ENCODE measurements at regions not wholly inside any gene's neighbourhood (a gene's known extent, or its start where the extent isn't known, plus 50 kb on each side); places are given as distances from the start of the nearest gene placed in this dataset.
"Not testable (repeated sequence)": the region's sequence is repeated elsewhere in the genome, so short reads cannot be mapped to it uniquely, and the experiment has no call there.

DNA sequence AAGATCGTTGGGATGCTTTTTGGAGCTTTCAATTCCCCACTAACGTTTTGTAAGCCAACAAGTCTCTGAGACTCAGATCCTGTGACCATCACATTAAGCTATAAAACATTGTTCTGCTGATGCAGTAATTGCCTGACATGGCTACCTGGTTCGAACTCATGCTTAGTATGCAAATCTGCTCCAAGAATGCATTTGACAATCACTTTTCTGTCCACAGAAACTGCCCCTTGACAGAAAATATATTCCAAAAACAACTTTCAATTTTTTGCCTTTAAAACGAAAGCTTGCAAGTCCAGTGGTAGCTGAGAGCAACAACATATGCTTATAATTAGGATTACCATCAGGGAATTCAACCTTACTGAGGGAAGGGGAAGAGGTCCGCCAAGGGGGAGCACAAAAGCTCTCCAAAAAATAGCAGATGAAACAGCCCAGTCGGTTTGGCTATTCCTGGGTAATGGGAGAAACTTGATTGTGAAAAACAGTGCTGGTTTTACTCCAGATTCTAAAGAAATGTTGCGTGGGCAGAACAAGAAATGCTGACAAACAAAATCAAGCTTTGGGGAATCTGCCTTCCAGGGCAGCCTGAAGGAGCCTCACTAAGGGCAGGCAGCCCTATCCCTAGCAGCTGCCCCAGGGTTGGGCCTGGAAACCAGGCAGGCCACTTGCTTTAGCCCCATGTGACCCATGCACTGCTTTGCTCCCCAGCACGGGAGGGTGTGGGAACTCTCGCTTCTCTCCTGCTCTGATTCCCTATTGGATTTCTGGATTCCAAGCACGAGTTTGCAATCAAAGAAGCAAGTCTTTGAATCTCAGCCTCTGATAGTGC lies 160.7 kb upstream of the LDB2 start:
- Histone ChIP-seq H3K9me3 (no peaks in the 10 kb centered on the region), H3K36me3 (no peaks in the 10 kb centered on the region; the same call in 1 of the 2 replicates), H3K27me3 (no peaks in the 10 kb centered on the region), H3K4me3 (no peak overlapping the region)
- peak; percentile 20 for DNase-seq

DNA sequence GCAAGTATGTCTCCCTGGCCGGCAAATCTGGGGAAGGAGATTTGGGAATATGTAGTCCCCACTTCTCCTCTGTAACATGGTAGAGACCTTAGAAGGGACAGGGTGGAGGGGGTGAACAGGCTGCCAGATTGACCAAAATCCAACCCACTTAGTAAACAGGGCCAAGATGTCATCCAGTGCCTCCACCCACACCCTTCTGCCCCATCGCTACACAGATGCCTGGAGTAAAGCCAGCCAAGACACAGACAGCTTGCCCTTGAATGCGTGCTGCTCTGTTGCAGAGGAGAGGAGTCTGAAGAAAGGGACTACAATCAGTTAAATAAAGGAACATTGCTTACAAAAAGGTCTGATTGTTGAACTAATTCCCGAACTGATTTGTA lies 160.1 kb upstream of the LDB2 start:
- DNase-seq, result peak; percentile 72
- no peaks in the 10 kb centered on the region for H3K27me3 ChIP-seq
- H3K9me3 ChIP-seq, result no peaks in the 10 kb centered on the region
- no peaks in the 10 kb centered on the region; the same call in 1 of the 2 replicates for H3K36me3 ChIP-seq
- no peak overlapping the region for H3K4me3 ChIP-seq

DNA sequence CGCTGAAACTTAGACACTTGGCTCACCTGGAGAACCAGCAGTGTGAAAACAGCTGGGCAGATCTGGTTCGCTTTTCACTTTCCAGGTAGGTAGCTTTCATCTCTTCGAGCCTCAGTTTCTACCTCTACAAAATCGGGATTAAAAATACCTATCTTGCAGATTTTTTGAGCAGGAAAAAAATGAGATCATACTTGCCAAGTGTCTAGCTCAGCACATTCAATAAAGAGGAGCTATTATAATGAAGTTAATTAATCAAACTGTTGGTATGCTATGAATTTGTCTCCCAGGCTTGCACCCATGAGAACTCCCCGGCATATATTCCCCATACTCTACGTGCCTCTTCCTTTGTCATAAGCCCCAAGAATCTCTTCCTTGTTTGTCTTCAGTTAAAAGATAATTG lies 158.6 kb upstream of the LDB2 start:
- Histone ChIP-seq H3K4me3 (no peak overlapping the region), H3K27me3 (no peaks in the 10 kb centered on the region), H3K36me3 (no peaks in the 10 kb centered on the region; the same call in 1 of the 2 replicates), H3K9me3 (no peaks in the 10 kb centered on the region)
- DNase-seq, result no peak

DNA sequence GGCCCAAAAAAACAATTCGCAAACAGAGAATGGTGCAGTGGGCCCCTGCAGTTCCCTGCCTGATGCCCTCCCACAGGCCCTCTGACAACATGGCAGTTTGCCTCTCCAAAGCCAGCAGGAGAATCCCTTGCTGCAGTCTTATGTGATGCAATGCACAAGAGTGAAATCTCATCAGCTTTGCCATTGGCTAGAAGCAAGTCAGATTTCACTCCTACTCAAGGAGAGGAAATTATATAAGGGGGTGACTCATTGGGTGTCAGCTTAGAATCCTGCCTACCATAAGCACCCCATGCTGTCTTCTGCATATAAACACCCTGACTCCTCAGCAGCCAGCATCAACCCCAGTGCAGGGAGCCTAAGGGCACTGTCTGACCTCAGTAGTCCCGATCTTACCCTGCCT lies 157.3 kb upstream of the LDB2 start:
- no peaks in the 10 kb centered on the region for H3K36me3 ChIP-seq
- H3K27me3 ChIP-seq, result no peaks in the 10 kb centered on the region
- peak; percentile 72 for DNase-seq
- no peaks in the 10 kb centered on the region for H3K9me3 ChIP-seq
- no peak overlapping the region for H3K4me3 ChIP-seq

DNA sequence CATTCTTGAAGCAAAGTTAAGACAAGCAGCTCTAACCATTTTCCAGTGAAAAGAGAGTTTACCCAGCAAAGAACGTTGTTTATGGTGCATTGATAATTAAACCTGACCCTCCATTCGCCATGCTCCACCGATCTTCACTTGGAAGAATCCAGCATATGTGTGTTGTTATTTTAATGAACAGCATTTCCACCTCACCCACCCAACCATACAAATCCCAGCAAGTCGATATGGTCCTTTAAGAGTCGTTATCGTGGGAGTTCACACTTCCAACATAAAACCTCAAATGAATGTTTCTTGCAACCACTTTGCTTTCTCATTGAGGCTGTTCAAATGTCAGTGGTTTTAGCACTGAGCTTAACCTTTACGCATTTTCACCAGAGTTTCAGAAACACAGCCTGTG lies 147.4 kb upstream of the LDB2 start:
- Histone ChIP-seq H3K27me3 (no peaks in the 10 kb centered on the region), H3K36me3 (no peaks in the 10 kb centered on the region), H3K9me3 (no peaks in the 10 kb centered on the region), H3K4me3 (no peak overlapping the region)
- DNase-seq, result no peak

DNA sequence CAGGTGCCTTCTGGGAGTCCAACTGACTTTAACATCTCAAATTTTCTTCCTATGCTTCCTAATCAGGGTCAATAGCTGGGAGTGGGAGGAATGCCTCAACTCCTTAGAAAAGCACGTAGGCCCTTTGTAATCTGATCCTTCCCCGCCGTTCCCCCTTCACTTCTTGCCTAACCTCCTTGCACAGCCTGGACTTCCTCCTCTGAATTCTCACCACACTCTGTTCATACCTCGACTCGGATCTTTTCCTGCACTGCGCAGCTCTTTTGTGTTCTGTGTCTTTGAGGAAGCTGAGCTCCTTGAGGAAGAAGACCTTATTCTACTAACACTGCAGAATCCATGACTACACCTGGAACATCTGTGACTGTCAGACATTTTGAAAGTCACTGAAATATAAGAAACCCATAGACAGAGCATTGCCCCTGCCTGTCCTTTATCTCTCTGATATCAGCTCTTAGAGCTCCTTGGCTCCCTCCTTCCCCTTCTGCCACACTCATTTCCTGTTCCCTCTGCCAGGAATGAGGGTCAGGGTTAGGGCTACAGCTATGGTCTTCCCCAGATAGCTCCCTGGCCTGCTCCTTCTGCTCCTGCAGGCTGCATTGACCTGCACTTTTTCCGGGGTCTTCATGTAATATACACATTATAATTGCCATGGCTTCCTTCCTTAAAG lies 140.2 kb upstream of the LDB2 start:
- Histone ChIP-seq H3K4me3 (no peak overlapping the region), H3K36me3 (no peaks in the 10 kb centered on the region), H3K27me3 (no peaks in the 10 kb centered on the region), H3K9me3 (no peaks in the 10 kb centered on the region)
- DNase-seq, result no peak

DNA sequence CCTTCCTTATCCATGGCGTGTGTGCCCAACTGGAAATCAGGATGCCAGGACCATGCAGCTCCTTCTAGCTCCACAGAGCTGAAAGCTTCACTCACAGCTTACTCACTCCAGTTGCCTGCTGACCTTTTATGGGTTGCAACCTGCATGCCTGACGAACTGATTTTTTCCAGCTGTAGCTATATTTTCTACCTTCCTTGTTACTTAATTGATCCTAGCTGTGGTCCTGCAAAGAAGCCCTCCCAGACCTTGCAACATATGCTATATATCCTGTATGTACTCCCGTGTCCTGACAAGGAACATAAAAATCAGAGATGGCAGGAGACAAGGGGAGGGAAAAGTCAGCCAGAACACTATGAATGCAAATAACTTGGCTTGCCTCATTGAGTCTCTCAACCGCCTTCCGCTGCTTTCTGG lies 135.3 kb upstream of the LDB2 start:
- Histone ChIP-seq H3K9me3 (no peaks in the 10 kb centered on the region; the same call in 1 of the 2 replicates), H3K36me3 (no peaks in the 10 kb centered on the region), H3K27me3 (no peaks in the 10 kb centered on the region), H3K4me3 (no peak overlapping the region)
- DNase-seq, result no peak

DNA sequence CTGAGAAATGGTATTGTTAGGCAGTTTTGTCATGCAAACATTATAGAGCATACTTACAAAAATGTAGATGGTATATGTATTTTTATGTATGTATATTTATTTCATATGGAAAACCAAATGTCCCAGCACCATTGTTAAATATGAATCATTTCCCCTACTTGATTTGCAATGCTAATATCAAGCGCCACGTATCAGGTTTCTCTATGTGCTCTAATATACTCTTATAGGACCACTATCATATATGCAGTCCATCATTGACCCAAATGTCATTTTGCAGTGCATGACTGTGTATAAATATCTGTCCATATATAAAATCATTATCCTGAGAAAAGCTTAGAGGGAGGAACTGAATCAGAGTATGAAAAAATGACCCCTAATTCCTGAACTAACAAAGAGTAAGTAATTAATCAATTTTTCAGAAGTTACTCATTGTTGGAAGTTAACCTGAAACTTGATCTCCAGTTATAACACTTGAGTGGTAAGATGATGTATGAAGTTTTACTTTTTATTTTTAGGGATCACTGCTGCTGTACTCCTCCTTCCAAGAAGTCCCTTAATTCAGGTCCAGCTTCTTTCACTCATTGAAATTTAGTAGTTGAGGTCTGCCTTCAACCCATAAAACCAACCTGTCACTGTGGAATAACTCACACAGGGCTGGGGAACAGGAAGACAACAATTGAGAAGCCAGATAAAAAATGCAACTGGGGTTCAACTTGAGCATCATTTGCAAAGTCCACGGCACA lies 134.8 kb upstream of the LDB2 start:
- H3K4me3 ChIP-seq, result no peak overlapping the region
- no peaks in the 10 kb centered on the region for H3K36me3 ChIP-seq
- no peaks in the 10 kb centered on the region; the same call in 1 of the 2 replicates for H3K9me3 ChIP-seq
- no peak for DNase-seq
- no peaks in the 10 kb centered on the region for H3K27me3 ChIP-seq

DNA sequence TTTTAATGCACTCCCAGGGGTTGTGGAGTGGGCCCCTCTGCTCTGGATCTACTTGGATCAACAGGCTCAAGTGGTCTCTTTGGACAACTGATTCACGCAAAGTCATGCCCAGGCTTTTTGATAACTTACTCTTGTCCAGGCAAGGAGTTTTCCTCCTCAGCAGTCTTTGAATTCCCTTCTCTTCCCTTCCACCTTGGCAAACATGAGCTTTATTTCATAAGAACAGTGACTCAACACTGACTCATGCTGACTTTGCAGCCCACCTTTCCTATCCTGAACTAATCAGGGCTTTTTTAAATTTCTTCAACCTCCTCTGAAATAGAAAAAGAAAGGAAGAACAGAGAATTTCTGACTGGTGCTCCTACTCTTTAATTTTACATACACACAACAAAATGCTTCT lies 132.1 kb upstream of the LDB2 start:
- DNase-seq, result peak; percentile 52
- H3K9me3 ChIP-seq, result no peaks in the 10 kb centered on the region; the same call in 1 of the 2 replicates
- H3K4me3 ChIP-seq, result no peak overlapping the region
- no peaks in the 10 kb centered on the region for H3K27me3 ChIP-seq
- H3K36me3 ChIP-seq, result no peaks in the 10 kb centered on the region

DNA sequence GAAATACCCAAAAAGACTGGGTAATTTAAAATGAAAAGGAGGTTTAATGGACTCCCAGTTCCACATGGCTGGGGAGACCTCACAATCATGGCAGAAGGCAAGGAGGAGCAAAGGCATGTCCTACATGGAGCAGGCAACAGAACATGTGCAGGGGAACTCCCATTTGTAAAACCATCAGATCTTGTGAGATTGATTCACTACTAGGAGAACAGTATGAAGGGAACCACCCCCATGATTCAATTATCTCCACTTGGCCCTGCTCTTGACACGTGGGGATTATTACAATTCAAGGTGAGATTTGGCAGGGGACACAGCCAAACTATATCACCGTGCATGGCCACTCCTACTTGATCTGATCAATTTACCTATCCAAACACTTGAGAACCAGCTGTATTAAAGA lies 131.5 kb upstream of the LDB2 start:
- H3K27me3 ChIP-seq, result no peaks in the 10 kb centered on the region
- no peaks in the 10 kb centered on the region; the same call in 1 of the 2 replicates for H3K9me3 ChIP-seq
- no peaks in the 10 kb centered on the region for H3K36me3 ChIP-seq
- no peak for DNase-seq
- no peak overlapping the region for H3K4me3 ChIP-seq

DNA sequence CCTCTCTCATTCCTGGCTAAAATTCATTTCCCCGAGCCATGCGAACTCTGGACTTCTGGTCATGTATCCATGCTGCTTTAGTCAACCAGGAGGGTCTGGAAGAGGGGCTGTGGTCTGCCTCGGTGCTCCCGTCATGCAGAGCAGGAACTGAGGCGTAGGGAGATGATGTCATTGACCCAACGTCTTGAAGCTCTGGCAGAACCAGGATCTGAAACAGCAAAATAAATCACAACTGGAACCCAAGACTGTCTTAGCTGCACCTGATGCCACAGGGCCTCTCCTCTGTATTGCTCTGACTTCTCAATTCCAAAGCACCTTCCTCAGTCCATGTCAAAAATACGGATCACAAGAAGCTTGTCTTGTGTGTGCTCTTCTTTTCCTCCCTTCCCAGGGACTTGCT lies 131.0 kb upstream of the LDB2 start:
- H3K36me3 ChIP-seq, result no peaks in the 10 kb centered on the region
- no peaks in the 10 kb centered on the region for H3K27me3 ChIP-seq
- no peak for DNase-seq
- H3K4me3 ChIP-seq, result no peak overlapping the region
- no peaks in the 10 kb centered on the region; the same call in 1 of the 2 replicates for H3K9me3 ChIP-seq

DNA sequence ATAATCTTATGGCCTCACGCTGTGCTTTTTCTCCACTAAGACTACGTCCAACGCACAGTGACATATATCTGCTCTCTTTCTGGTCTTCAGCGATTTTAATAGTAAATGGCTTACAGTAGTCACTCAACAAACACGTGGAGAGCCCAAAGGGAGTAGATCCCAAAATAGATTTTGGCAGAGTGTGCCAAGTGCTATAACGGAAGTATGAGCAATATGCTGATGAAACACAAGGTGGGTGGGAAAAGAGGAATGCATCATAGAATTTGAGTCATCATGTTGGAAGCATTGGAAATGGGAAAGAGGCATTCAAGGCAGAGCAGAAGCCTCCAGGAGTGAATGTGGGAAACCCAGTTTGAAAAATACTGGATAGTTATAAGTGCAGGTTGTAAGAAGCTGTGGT lies 129.1 kb upstream of the LDB2 start:
- Histone ChIP-seq H3K27me3 (no peaks in the 10 kb centered on the region), H3K4me3 (no peak overlapping the region), H3K9me3 (no peaks in the 10 kb centered on the region; the same call in 1 of the 2 replicates), H3K36me3 (no peaks in the 10 kb centered on the region)
- DNase-seq, result peak; percentile 44

DNA sequence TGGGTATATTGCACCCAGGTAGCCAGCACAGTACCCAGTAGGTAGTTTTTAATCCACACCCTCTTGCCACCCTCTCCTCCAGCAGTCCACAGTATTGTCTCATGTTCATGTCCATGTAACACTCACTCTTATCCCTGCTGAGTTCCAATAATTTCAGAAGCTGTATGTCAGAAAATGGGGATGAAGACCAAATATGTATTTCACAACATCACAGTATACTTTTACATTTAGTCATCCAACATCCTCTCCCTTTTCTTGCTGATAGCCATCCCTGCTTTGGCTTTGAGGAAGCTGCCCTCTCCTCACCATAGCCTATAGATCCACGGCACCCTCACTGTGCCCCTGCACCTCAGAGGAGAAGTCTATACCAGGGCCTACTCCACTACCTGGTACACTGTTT lies 126.0 kb upstream of the LDB2 start:
- DNase-seq, result no peak
- Histone ChIP-seq H3K4me3 (no peak overlapping the region), H3K36me3 (no peaks in the 10 kb centered on the region), H3K27me3 (no peaks in the 10 kb centered on the region), H3K9me3 (no peaks in the 10 kb centered on the region; the same call in 1 of the 2 replicates)

DNA sequence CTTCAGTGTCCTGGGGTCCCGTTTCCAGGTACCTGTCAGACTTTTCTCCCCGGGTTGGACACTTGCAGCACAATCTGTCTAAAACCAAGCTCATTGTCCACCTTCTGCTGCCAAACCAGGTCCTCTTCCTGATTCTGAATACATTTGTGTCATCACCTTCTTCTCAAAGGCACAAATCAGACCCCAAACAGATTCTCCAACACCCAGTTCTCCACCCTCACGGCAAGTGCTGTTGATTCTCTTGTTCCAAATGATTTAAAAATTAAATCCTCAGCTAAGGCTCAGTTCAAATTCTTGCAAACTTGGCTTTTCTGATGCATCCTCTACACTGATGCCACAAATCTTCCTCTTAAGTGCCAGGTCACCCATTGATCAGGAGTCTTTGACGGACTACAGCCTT lies 122.5 kb upstream of the LDB2 start:
- Histone ChIP-seq H3K36me3 (no peaks in the 10 kb centered on the region), H3K9me3 (no peaks in the 10 kb centered on the region)
- DNase-seq, result no peak

DNA sequence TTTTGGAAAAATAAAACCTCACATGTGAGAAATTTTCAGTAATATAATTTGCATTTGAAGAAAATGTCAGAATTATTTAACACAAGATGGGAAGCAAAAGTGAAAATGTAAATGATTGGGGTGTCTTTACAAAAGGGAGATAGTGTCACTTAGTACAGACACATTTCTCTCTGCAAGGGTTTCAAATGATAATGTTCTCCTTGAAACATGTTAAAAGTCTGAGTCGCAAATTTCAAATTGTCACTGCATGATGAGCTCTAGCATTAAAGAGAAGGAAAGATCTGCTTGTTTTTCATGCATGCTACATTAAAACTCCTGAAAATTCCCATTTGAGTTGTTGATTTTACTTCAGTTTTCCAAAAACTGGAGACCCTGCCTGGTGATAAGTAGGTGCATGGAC lies 122.0 kb upstream of the LDB2 start:
- H3K9me3 ChIP-seq, result no peaks in the 10 kb centered on the region
- no peak overlapping the region for H3K4me3 ChIP-seq
- H3K27me3 ChIP-seq, result no peaks in the 10 kb centered on the region
- no peak for DNase-seq
- H3K36me3 ChIP-seq, result no peaks in the 10 kb centered on the region

More for the DNA sequence above, 122.5 kb upstream of the LDB2 start:
- Histone ChIP-seq H3K4me3 (no peak overlapping the region), H3K27me3 (no peaks in the 10 kb centered on the region)

DNA sequence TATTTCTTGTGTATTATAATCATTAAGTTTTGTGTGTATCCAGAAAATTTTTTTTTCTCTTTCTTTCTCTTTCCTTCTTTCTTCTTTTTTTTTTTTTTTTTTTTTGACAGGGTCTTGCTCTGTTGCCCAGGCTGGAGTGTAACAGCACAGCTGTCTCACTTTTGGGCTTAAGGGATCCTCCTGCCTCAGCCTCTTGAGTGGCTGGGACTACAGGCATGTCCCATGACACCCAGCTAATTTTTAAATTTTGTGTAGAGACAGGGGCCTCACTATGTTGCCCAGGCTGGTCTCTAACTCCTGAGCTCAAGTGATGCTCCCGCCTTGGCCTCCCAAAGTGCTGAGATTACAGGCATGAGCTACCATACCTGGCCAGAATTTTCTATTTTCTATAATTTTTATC lies 120.2 kb upstream of the LDB2 start:
- H3K4me3 ChIP-seq, H3K27me3 ChIP-seq, DNase-seq, H3K9me3 ChIP-seq, H3K36me3 ChIP-seq: not testable (repeated sequence)

DNA sequence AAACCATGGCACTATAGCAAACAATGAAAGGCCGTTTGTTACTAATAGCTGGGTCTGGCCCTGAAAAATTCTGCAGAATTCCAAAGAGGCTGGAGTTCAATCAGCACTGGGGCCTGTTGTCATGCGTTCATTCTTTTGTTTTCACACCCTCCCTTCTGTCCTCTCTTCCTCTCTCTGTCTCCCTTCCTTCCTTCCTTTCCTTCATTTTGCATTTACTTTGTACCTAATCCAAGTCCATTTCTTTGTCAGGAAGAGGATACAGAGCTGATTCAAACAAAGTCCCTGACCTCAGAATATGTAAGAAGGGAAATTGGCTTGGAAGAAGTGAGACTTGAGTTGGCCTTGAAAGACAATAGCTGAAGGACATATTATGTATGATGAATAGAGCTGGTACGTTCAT lies 119.6 kb upstream of the LDB2 start:
- Histone ChIP-seq H3K27me3 (no peaks in the 10 kb centered on the region), H3K4me3 (no peak overlapping the region), H3K9me3 (no peaks in the 10 kb centered on the region), H3K36me3 (no peaks in the 10 kb centered on the region)
- no peak for DNase-seq
